GM23338 (cell line): ENCODE measurements at regions not wholly inside any gene's neighbourhood (a gene's known extent, or its start where the extent isn't known, plus 50 kb on each side); places are given as distances from the start of the nearest gene placed in this dataset.

ENCODE experiments used
- ZNF114 ChIP-seq: fragments of 250-450 bp; sonication (Bioruptor Pico); IDR thresholded peaks from 2 replicates; pipeline ENCODE4 v1.5.0; 2020; ENCODE audit warnings: mild to moderate bottlenecking, moderate library complexity
- TF ChIP-seq, protein P1 (sequence below), 2 experiments: fragments of 200-600 bp in 1 of 2; sonication (generic) in 1 of 2; conservative IDR thresholded peaks; 2 replicates each; pipeline versions ENCODE4 v1.5.1 to v1.6.1; 2016 to 2017; ENCODE audit warnings: antibody characterized with exemption in 2 of 2, low read depth in 2 of 2, mild to moderate bottlenecking in 2 of 2, moderate library complexity in 1 of 2

- TF ChIP-seq, protein P1, sequence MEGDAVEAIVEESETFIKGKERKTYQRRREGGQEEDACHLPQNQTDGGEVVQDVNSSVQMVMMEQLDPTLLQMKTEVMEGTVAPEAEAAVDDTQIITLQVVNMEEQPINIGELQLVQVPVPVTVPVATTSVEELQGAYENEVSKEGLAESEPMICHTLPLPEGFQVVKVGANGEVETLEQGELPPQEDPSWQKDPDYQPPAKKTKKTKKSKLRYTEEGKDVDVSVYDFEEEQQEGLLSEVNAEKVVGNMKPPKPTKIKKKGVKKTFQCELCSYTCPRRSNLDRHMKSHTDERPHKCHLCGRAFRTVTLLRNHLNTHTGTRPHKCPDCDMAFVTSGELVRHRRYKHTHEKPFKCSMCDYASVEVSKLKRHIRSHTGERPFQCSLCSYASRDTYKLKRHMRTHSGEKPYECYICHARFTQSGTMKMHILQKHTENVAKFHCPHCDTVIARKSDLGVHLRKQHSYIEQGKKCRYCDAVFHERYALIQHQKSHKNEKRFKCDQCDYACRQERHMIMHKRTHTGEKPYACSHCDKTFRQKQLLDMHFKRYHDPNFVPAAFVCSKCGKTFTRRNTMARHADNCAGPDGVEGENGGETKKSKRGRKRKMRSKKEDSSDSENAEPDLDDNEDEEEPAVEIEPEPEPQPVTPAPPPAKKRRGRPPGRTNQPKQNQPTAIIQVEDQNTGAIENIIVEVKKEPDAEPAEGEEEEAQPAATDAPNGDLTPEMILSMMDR (conservative IDR thresholded peaks at IDR 0.05; ENCODE audit: low read depth in 2 of 2), result no peak
- no peak for TF ChIP-seq ZNF114 (CRISPR knock-in tag)
These were observed 981.2 kb downstream of the TTLL7 start for GRCh38 chr1:83017701-83018100.
